ENCODE measurements at regions not wholly inside any gene's neighbourhood (a gene's known extent, or its start where the extent isn't known, plus 50 kb on each side); places are given as distances from the start of the nearest gene placed in this dataset.

DNA sequence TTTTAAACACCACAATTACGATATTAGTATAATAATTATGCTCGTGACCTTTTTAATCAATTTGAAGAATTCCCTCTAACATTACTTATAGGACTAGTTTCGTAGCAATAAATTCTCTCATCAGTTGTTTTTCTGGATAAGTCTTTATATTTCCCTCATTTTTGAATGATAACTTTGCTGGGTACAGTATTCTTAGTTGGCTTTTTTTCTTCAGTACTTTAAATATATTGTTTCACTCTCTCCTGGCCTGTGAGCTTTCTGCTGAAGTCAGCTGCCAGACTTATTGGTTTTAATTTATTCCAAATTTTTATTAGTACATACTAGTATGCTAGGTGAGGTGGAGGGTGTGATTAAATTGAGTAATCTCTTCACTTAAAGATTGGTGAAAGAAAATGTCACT, 123.8 kb upstream of the CNTNAP5 start:
- H3K27ac ChIP-seq, result no peak overlapping the region
- no peaks in the 10 kb centered on the region for H3K4me1 ChIP-seq
- no peak for DNase-seq
- no peaks in the 10 kb centered on the region for H3K36me3 ChIP-seq
- intact Hi-C loops (cut with DNase I), result no loop called here
- no peaks in the 10 kb centered on the region for H3K27me3 ChIP-seq
- H3K4me3 ChIP-seq, result no peak overlapping the region
- peaks cover 0 to 38% of the 10 kb centered on the region in 2 donors for H3K9me3 ChIP-seq
- no peak for ATAC-seq
- TF ChIP-seq, protein P1, sequence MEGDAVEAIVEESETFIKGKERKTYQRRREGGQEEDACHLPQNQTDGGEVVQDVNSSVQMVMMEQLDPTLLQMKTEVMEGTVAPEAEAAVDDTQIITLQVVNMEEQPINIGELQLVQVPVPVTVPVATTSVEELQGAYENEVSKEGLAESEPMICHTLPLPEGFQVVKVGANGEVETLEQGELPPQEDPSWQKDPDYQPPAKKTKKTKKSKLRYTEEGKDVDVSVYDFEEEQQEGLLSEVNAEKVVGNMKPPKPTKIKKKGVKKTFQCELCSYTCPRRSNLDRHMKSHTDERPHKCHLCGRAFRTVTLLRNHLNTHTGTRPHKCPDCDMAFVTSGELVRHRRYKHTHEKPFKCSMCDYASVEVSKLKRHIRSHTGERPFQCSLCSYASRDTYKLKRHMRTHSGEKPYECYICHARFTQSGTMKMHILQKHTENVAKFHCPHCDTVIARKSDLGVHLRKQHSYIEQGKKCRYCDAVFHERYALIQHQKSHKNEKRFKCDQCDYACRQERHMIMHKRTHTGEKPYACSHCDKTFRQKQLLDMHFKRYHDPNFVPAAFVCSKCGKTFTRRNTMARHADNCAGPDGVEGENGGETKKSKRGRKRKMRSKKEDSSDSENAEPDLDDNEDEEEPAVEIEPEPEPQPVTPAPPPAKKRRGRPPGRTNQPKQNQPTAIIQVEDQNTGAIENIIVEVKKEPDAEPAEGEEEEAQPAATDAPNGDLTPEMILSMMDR (IDR thresholded peaks at IDR 0.05), result no peak

DNA sequence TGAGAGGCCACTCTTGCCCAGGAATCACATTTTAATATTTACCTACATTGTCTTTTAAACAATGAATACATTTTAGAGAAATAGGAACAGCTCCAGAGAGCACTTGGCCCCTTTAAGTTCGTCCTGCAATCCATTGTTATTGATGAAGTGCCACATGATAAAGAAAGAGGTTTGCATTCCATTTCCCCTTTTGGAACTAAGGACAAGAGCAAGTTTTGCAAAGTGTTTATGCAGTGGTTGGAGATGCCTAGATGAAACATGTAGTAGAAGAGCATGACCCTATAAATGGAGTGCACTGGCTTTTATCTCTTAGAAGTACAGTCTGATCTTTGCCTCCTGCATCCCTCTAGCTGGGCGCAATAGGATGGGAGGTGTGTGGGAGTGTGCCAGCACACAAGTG, 118.7 kb upstream of the CNTNAP5 start:
- H3K36me3 ChIP-seq, result no peaks in the 10 kb centered on the region
- no peaks in the 10 kb centered on the region for H3K27me3 ChIP-seq
- DNase-seq, result peak in 1 of 4 donors; percentile 5
- ATAC-seq, result no peak
- no peak overlapping the region for H3K27ac ChIP-seq
- no peaks in the 10 kb centered on the region for H3K4me1 ChIP-seq
- peaks cover 0 to 13% of the 10 kb centered on the region in 2 donors for H3K9me3 ChIP-seq
- intact Hi-C loops (cut with DNase I), result no loop called here
- TF ChIP-seq, protein P1 (IDR thresholded peaks at IDR 0.05), result no peak
- H3K4me3 ChIP-seq, result no peak overlapping the region

DNA sequence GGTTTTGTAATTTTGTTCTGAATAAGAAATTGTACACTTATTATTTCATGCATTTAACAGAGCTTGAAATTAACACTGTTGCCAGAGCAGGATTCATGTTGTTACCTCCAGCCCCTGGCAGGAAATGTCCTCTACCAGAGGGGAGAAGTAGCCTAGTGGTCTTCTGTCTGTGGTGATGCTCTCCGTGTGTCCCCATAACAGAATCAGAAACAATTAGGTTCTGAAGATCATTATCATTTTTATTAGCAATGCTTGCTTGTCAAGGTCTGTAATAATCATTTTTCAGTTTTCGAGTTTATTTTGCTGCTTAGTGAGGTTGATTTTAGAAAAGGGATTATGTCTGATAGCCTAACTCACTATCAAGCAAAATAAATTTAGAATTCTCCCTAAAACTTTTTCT, 116.6 kb upstream of the CNTNAP5 start:
- TF ChIP-seq, protein P1 (IDR thresholded peaks at IDR 0.05), result no peak
- Histone ChIP-seq H3K36me3 (no peaks in the 10 kb centered on the region), H3K27ac (no peak overlapping the region), H3K9me3 (peaks cover 0 to 2% of the 10 kb centered on the region in 2 donors), H3K27me3 (no peaks in the 10 kb centered on the region), H3K4me3 (no peak overlapping the region), H3K4me1 (no peaks in the 10 kb centered on the region)
- no peak for DNase-seq
- ATAC-seq, result no peak
- intact Hi-C loops (cut with DNase I), result no loop called here

DNA sequence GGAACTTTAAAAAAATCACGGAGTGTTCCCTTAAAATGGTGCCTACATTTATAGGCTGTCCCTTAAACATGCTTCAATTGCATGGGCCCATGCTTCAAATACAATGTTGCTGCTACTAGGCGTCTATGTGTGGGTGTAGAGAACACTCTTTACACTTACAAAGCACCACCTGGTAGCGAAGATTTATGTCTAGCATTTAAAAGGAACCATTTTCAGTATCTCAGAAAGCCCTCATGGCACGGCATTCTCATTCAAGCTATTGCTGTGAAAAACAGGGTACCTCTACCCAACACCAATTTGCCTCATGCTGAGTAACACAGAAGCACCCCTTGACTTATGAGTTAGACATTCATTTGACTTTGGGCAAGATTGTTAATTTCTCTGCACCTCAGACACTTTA, 112.9 kb upstream of the CNTNAP5 start:
- no peaks in the 10 kb centered on the region for H3K9me3 ChIP-seq
- no peaks in the 10 kb centered on the region for H3K36me3 ChIP-seq
- TF ChIP-seq, protein P1 (IDR thresholded peaks at IDR 0.05), result no peak
- DNase-seq (no peak), ATAC-seq (no peak)
- intact Hi-C loops (cut with DNase I), result no loop called here
- no peaks in the 10 kb centered on the region for H3K27me3 ChIP-seq
- H3K4me3 ChIP-seq, result no peak overlapping the region
- no peaks in the 10 kb centered on the region for H3K4me1 ChIP-seq
- H3K27ac ChIP-seq, result no peak overlapping the region

DNA sequence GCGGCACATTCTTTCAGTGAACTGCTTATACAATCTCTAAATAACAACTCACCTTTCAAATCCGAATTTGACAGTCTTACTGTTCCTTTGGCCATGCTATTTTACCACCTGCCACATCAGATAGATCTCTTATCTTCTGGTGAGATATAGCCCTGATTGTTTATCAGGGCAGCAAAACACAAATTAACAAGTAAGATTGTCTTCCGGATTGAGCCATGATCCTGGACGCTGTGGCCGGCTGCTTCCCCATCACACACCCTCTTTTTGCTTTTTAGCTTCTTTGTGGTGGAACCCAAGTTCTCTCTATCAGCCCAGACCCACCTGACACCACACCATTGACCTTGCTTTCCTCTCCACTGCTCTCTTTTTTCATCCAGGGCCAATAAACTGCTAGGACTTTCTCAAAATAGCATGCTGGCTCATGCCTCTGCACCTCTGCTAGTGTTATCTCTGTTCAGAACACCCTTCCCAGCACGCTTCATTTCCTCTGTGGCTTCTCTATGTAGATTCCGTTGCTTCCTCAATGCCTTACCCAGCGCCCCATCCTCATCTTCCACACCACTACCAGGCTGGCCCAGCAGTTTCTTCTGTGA, 111.8 kb upstream of the CNTNAP5 start:
- ATAC-seq (no peak), DNase-seq (no peak)
- Histone ChIP-seq H3K27ac (no peak overlapping the region), H3K27me3 (no peaks in the 10 kb centered on the region), H3K4me1 (no peaks in the 10 kb centered on the region), H3K9me3 (no peaks in the 10 kb centered on the region), H3K4me3 (no peak overlapping the region), H3K36me3 (no peaks in the 10 kb centered on the region)
- intact Hi-C loops (cut with DNase I), result no loop called here
- TF ChIP-seq, protein P1 (IDR thresholded peaks at IDR 0.05), result no peak

All from left lung (tissue), 4 donors.